Suprapubic skin (tissue), 3 donors: ENCODE measurements at regions not wholly inside any gene's neighbourhood (a gene's known extent, or its start where the extent isn't known, plus 50 kb on each side); places are given as distances from the start of the nearest gene placed in this dataset.

Source experiments
- CTCF ChIP-seq, 2 donors: fragments of 200-600 bp in 1 of 2; fragments of 450-650 bp in 1 of 2; sonication (generic) in 1 of 2; IDR thresholded peaks; one replicate each; pipeline ENCODE4 v1.5.1; 2016 to 2019; ENCODE audit warnings: antibody characterized with exemption in 2 of 2, mild to moderate bottlenecking in 1 of 2, moderate library complexity in 1 of 2
- EP300 ChIP-seq: sonication (generic); formaldehyde crosslinking; IDR thresholded peaks from one replicate; pipeline ENCODE4 v1.6.1; 2017; ENCODE audit warnings: antibody characterized with exemption
- POLR2A ChIP-seq, 2 donors: fragments of 450-650 bp; IDR thresholded peaks; one replicate each; pipeline ENCODE4 v1.6.1; 2017; ENCODE audit warnings: antibody characterized with exemption in 2 of 2, mild to moderate bottlenecking in 2 of 2, moderate library complexity in 2 of 2

DNA sequence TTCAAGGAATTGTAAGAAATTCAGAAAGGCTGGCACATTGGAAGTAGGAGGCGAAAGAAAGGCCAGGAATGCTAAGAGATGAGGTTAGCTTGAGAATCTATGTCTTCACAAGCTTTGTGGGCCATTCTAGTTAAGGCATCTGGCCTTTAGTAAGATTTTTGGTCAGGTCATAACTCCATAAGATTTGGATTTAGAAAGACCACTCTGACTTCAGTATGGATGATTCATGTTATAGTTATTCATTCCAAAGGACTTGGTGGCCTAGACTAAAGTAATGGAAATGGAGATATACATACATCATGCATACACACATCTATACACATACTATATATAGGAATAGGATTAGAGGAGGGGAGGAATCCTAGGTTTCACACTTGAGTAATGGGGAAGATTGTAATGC is 77.5 kb downstream of the SEPTIN7 start:
- TF ChIP-seq POLR2A (IDR thresholded peaks at IDR 0.05), result no peak
- TF ChIP-seq CTCF (IDR thresholded peaks at IDR 0.05), result no peak
- no peak for TF ChIP-seq EP300
